SU-DHL-6 (cell line): ENCODE measurements at regions not wholly inside any gene's neighbourhood (a gene's known extent, or its start where the extent isn't known, plus 50 kb on each side); places are given as distances from the start of the nearest gene placed in this dataset.

Experiments used
- EZH2phosphoT487 ChIP-seq: fragments of 200-600 bp; sonication (generic), shearing (Covaris generic); conservative IDR thresholded peaks from 2 replicates; pipeline ENCODE4 v1.6.1; 2018; ENCODE audit warnings: mild to moderate bottlenecking, antibody characterized with exemption, low read length, moderate library complexity, mixed read lengths
- TF ChIP-seq, protein P1 (sequence below): fragments of 200-600 bp; sonication (generic); IDR thresholded peaks from one replicate; pipeline ENCODE4 v1.5.1; 2017; ENCODE audit warnings: antibody characterized with exemption, mild to moderate bottlenecking, low read length, moderate library complexity; ENCODE audit not compliant: insufficient read depth, poor library complexity, severe bottlenecking

DNA sequence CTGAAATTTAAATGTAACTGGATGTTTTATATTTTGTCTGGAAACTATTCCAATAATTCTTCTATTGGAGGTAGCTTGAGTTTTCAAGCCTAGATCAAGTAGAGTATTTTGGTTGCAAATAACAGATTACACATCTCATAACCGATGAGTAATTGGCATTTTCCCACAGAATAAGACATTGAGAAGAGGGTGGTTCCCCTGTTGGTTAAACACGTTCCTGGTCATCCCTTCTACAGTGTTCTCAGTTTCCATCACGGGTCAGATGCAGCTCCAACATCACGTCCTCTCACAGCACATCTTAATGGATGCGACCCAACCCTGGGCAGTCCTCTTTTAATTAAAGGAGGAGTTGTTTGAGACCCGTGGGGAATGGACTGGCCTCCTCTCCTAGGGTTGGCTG is 149.0 kb upstream of the ZNF516 start:
- TF ChIP-seq EZH2phosphoT487: no peak
- TF ChIP-seq, protein P1, sequence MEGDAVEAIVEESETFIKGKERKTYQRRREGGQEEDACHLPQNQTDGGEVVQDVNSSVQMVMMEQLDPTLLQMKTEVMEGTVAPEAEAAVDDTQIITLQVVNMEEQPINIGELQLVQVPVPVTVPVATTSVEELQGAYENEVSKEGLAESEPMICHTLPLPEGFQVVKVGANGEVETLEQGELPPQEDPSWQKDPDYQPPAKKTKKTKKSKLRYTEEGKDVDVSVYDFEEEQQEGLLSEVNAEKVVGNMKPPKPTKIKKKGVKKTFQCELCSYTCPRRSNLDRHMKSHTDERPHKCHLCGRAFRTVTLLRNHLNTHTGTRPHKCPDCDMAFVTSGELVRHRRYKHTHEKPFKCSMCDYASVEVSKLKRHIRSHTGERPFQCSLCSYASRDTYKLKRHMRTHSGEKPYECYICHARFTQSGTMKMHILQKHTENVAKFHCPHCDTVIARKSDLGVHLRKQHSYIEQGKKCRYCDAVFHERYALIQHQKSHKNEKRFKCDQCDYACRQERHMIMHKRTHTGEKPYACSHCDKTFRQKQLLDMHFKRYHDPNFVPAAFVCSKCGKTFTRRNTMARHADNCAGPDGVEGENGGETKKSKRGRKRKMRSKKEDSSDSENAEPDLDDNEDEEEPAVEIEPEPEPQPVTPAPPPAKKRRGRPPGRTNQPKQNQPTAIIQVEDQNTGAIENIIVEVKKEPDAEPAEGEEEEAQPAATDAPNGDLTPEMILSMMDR: no peak
